Spleen (tissue), 11 donors: ENCODE measurements at regions not wholly inside any gene's neighbourhood (a gene's known extent, or its start where the extent isn't known, plus 50 kb on each side); places are given as distances from the start of the nearest gene placed in this dataset.

Source experiments
- DNase-seq: peaks from one replicate; pipeline ENCODE4 v3.0.0-alpha.2; 2020
- H3K27ac ChIP-seq, 8 donors: fragments of 200-600 bp; sonication (generic) in 7 of 8; 1 replicate in 4 of 8; 2 replicates in 4 of 8; pipeline versions ENCODE4 v1.5.0 to v1.8.0; 2016 to 2021; ENCODE audit warnings: inconsistent platforms in 4 of 8, mild to moderate bottlenecking in 4 of 8, moderate library complexity in 1 of 8
- H3K27me3 ChIP-seq, 7 donors: fragments of 200-600 bp; sonication (generic) in 6 of 7; replicated peaks in 1 of 7; 1 replicate in 4 of 7; 2 replicates in 3 of 7; pipeline versions ENCODE4 v1.5.0 to v1.8.0; 2016 to 2021; ENCODE audit warnings: inconsistent platforms in 3 of 7, mild to moderate bottlenecking in 1 of 7
- H3K36me3 ChIP-seq, 6 donors: fragments of 200-600 bp; sonication (generic) in 5 of 6; 1 replicate in 4 of 6; 2 replicates in 2 of 6; pipeline versions ENCODE4 v1.5.0 to v1.8.0; 2016 to 2021; ENCODE audit warnings: inconsistent platforms in 2 of 6
- H3K4me1 ChIP-seq, 6 donors: fragments of 200-600 bp; sonication (generic) in 5 of 6; 1 replicate in 3 of 6; 2 replicates in 3 of 6; pipeline versions ENCODE4 v1.5.0 to v1.8.0; 2016 to 2021; ENCODE audit warnings: inconsistent platforms in 3 of 6
- H3K4me3 ChIP-seq, 8 donors: fragments of 200-600 bp; sonication (generic) in 7 of 8; 1 replicate in 4 of 8; 2 replicates in 4 of 8; pipeline versions ENCODE4 v1.5.0 to v1.8.0; 2016 to 2021; ENCODE audit warnings: inconsistent platforms in 4 of 8, mild to moderate bottlenecking in 4 of 8, moderate library complexity in 2 of 8
- H3K9me3 ChIP-seq, 8 donors: fragments of 200-600 bp; sonication (generic) in 7 of 8; 1 replicate in 4 of 8; 2 replicates in 4 of 8; pipeline versions ENCODE4 v1.5.0 to v1.8.0; 2016 to 2021; ENCODE audit warnings: inconsistent platforms in 4 of 8
- CTCF ChIP-seq, 11 experiments: fragments of 200-600 bp in 7 of 11; fragments of 450-650 bp in 4 of 11; sonication (generic) in 4 of 11; IDR thresholded peaks in 8 of 11; conservative IDR thresholded peaks in 3 of 11; 1 replicate in 7 of 11; 2 replicates in 4 of 11; pipeline versions ENCODE4 v1.4.0 to v1.8.0; 2016 to 2021; ENCODE audit warnings: antibody characterized with exemption in 11 of 11, inconsistent platforms in 4 of 11, mild to moderate bottlenecking in 1 of 11
- POLR2A ChIP-seq, 3 donors: fragments of 450-650 bp; IDR thresholded peaks; one replicate each; pipeline ENCODE4 v1.5.1; 2017; ENCODE audit warnings: antibody characterized with exemption in 3 of 3, mild to moderate bottlenecking in 1 of 3
- POLR2AphosphoS5 ChIP-seq, 3 donors: sonication (generic); formaldehyde crosslinking; IDR thresholded peaks; one replicate each; pipeline ENCODE4 v1.5.1; 2017; ENCODE audit warnings: antibody characterized with exemption in 3 of 3
- WGBS, 5 donors: extraction: QIAGEN DNeasy Blood & Tissue Kit in 3 of 5; methylation state at CpG; one replicate each; pipeline versions ENCODE4 v1.1.5 to v1.1.7; 2013 to 2018; 5-methylcytosine and 5-hydroxymethylcytosine counted together
- intact Hi-C: fragments of 100-400 bp; cut with DNase I; formaldehyde crosslinking; loops from one replicate; pipeline ENCODE4 v1.15.0; 2023; ENCODE audit warnings: low total_unique reads
- donor health status: healthy with polysubstance abuse.
- donor health status: DM: no; HTN: no; CAD: no; lungs with moderate emphysema.
- donor health status: DM: no; HTN: no; CAD: no.
- donor health status: Bipolar disorder and iron deficiency.
- donor health status: healthy.
- donor health status: DM: no; HTN: no; CAD: no.
- donor health status: DM: yes; HTN: yes; CAD: no.

DNA sequence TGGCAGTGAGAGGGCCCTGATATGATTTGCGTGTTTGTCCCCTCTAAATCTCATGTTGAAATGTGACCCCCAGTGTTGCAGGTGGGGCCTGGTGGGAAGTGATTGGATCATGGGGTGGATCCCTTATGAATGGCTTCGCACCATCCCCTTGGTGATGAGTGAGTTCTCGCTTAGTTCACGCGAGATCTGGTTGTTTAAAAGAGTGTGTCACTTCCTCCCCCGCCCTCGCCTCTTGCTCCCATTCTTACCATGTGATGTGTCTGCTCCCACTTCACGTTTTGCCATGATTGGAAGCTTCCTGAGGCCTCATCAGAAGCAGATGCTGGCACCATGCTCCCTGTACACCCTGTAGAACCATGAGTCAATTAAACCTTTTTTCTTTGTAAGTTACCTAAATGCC is 319.9 kb upstream of the ID2 start:
- intact Hi-C loops, result no loop called here
- no peak for TF ChIP-seq POLR2A (IDR thresholded peaks at IDR 0.05)
- TF ChIP-seq POLR2AphosphoS5 (IDR thresholded peaks at IDR 0.05), result no peak
- no peak for TF ChIP-seq CTCF (IDR thresholded peaks at IDR 0.05 in 8 of 11, conservative IDR thresholded peaks at IDR 0.05 in 3 of 11)
- WGBS, 5 donors, result 74 to 91% (median 90%) methylated on average over 8 of the region's 8 CpGs

GRCh38 chr2:8363161-8363560 is 318.7 kb upstream of the ID2 start:
- intact Hi-C loops, result no loop called here
- TF ChIP-seq POLR2A (IDR thresholded peaks at IDR 0.05) (no peak), POLR2AphosphoS5 (IDR thresholded peaks at IDR 0.05) (no peak), CTCF (IDR thresholded peaks at IDR 0.05 in 8 of 11, conservative IDR thresholded peaks at IDR 0.05 in 3 of 11) (no peak)
- Histone ChIP-seq H3K9me3 (no peaks in the 10 kb centered on the region), H3K36me3 (no peaks in the 10 kb centered on the region), H3K27ac (no peak overlapping the region), H3K27me3 (no peaks in the 10 kb centered on the region), H3K4me1 (peaks cover 0 to 3% (median 0%) of the 10 kb centered on the region in 6 donors), H3K4me3 (no peak overlapping the region)
- WGBS, 5 donors, result 94 to 97% (median 96%) methylated on average over 6 of the region's 6 CpGs
- no peak for DNase-seq

More for the DNA sequence above, 319.9 kb upstream of the ID2 start:
- Histone ChIP-seq H3K4me1 (peaks cover 0 to 8% (median 0%) of the 10 kb centered on the region in 6 donors), H3K9me3 (no peaks in the 10 kb centered on the region), H3K4me3 (no peak overlapping the region), H3K36me3 (no peaks in the 10 kb centered on the region), H3K27me3 (no peaks in the 10 kb centered on the region), H3K27ac (no peak overlapping the region)
- no peak for DNase-seq

- H3K36me3 ChIP-seq, result no peaks in the 10 kb centered on the region
- intact Hi-C loops, result no loop called here
- no peak for TF ChIP-seq CTCF (IDR thresholded peaks at IDR 0.05 in 8 of 11, conservative IDR thresholded peaks at IDR 0.05 in 3 of 11)
- no peak for TF ChIP-seq POLR2A (IDR thresholded peaks at IDR 0.05)
- no peak for TF ChIP-seq POLR2AphosphoS5 (IDR thresholded peaks at IDR 0.05)
- WGBS, 5 donors, result 86 to 95% (median 94%) methylated on average over 1 of the region's 1 CpG
- no peaks in the 10 kb centered on the region for H3K9me3 ChIP-seq
- no peak overlapping the region for H3K4me3 ChIP-seq
- no peaks in the 10 kb centered on the region for H3K4me1 ChIP-seq
- no peaks in the 10 kb centered on the region for H3K27me3 ChIP-seq
- DNase-seq, result no peak
- H3K27ac ChIP-seq, result no peak overlapping the region
Observed at GRCh38 chr2:8364668-8365067, 317.2 kb upstream of the ID2 start.

DNA sequence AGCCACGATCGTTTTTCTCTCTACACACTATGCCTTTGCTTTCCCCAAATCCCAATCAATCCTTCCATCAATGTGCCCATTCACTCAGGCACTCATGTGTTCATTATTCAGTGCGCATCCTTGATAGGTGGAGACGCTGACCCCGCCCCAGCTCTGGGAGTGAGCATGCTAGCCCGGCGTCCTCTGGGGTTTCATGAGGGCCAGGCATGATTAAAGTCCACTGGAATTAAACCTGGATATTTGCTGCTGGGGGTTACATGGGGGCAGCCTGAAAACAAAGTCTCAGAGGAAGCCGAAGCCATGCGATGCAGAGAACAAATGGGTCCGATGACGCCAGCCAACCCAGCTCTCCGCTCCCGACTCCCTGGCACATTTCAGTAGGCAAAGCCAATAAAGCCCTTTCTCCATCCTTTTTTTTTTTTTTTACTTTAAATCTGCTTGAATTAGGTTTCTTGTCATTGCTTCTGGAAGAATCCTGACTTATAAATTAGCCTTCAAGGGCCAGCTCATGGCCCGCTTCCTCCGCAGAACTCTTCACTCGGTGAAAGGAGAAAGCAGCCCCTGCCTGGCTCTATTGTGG is 316.4 kb upstream of the ID2 start:
- Histone ChIP-seq H3K9me3 (no peaks in the 10 kb centered on the region), H3K36me3 (no peaks in the 10 kb centered on the region), H3K27ac (no peak overlapping the region), H3K4me3 (no peak overlapping the region), H3K4me1 (no peaks in the 10 kb centered on the region), H3K27me3 (no peaks in the 10 kb centered on the region)
- intact Hi-C loops, result no loop called here
- DNase-seq, result no peak
- no peak for TF ChIP-seq POLR2A (IDR thresholded peaks at IDR 0.05)
- TF ChIP-seq CTCF (IDR thresholded peaks at IDR 0.05 in 8 of 11, conservative IDR thresholded peaks at IDR 0.05 in 3 of 11), result no peak
- no peak for TF ChIP-seq POLR2AphosphoS5 (IDR thresholded peaks at IDR 0.05)
- 97 to 99% (median 97%) methylated on average over 16 of the region's 16 CpGs for WGBS, 5 donors
